GM21576 (cell line): ENCODE measurements at regions not wholly inside any gene's neighbourhood (a gene's known extent, or its start where the extent isn't known, plus 50 kb on each side); places are given as distances from the start of the nearest gene placed in this dataset.

Experiments
- ATAC-seq: cut with Tn5 transposase; IDR thresholded peaks from one replicate; pipeline ENCODE4 v1.9.1; 2021; ENCODE audit warnings: mild to moderate bottlenecking, moderate library complexity; ENCODE audit not compliant: unreplicated experiment

GRCh38 chr15:97446138-97446537 is 514.4 kb upstream of the ARRDC4 start:
- ATAC-seq = no peak

- ATAC-seq = no peak
Observed at GRCh38 chr15:97456521-97457202, 503.8 kb upstream of the ARRDC4 start.

GRCh38 chr15:97457203-97457847 is 503.2 kb upstream of the ARRDC4 start:
- no peak for ATAC-seq

- no peak for ATAC-seq
Observed at GRCh38 chr15:97459771-97460170, 500.7 kb upstream of the ARRDC4 start.

- ATAC-seq = no peak
Observed at GRCh38 chr15:97461226-97461625, 499.3 kb upstream of the ARRDC4 start.

- ATAC-seq = no peak
Observed at GRCh38 chr15:97463696-97464095, 496.8 kb upstream of the ARRDC4 start.

- no peak for ATAC-seq
Observed at GRCh38 chr15:97470417-97470816, 490.1 kb upstream of the ARRDC4 start.

GRCh38 chr15:97473627-97474026 is 486.9 kb upstream of the ARRDC4 start:
- ATAC-seq = no peak

- ATAC-seq = no peak
Observed at GRCh38 chr15:97479957-97480356, 480.5 kb upstream of the ARRDC4 start.

- ATAC-seq = no peak
Observed at GRCh38 chr15:97482521-97482920, 478.0 kb upstream of the ARRDC4 start.

GRCh38 chr15:97483232-97483631 is 477.3 kb upstream of the ARRDC4 start:
- no peak for ATAC-seq

GRCh38 chr15:97490429-97490828 is 470.1 kb upstream of the ARRDC4 start:
- no peak for ATAC-seq

- ATAC-seq = no peak
Observed at GRCh38 chr15:97501291-97501690, 459.2 kb upstream of the ARRDC4 start.

- ATAC-seq = no peak
Observed at GRCh38 chr15:97502038-97502437, 458.5 kb upstream of the ARRDC4 start.

- no peak for ATAC-seq
Observed at GRCh38 chr15:97504031-97504792, 456.3 kb upstream of the ARRDC4 start.

GRCh38 chr15:97517737-97518136 is 442.8 kb upstream of the ARRDC4 start:
- ATAC-seq = no peak

- no peak for ATAC-seq
Observed at GRCh38 chr15:97520689-97521088, 439.8 kb upstream of the ARRDC4 start.

- no peak for ATAC-seq
Observed at GRCh38 chr15:97521381-97522285, 438.9 kb upstream of the ARRDC4 start.

GRCh38 chr15:97522347-97522746 is 438.2 kb upstream of the ARRDC4 start:
- no peak for ATAC-seq

GRCh38 chr15:97525809-97526208 is 434.7 kb upstream of the ARRDC4 start:
- ATAC-seq = no peak

- ATAC-seq = no peak
Observed at GRCh38 chr15:97528238-97528637, 432.3 kb upstream of the ARRDC4 start.
